Fibroblast of lung (primary cell): ENCODE measurements at regions not wholly inside any gene's neighbourhood (a gene's known extent, or its start where the extent isn't known, plus 50 kb on each side); places are given as distances from the start of the nearest gene placed in this dataset.

ENCODE experiments used
- CTCF ChIP-seq, 2 donors: IDR thresholded peaks in 1 of 2; conservative IDR thresholded peaks in 1 of 2; 1 replicate in 1 of 2; 2 replicates in 1 of 2; pipeline ENCODE4 v1.5.1; 2011 to 2012; ENCODE audit warnings: low read length in 2 of 2, control low read depth in 1 of 2, inconsistent platforms in 1 of 2, low read depth in 1 of 2, mild to moderate bottlenecking in 1 of 2
- EZH2 ChIP-seq: IDR thresholded peaks from 2 replicates; pipeline ENCODE4 v1.5.1; 2012; ENCODE audit warnings: low read length, control low read depth, mild to moderate bottlenecking; ENCODE audit errors: missing control alignments

- no peak for TF ChIP-seq EZH2
- TF ChIP-seq CTCF (conservative IDR thresholded peaks at IDR 0.05 in 1 of 2, IDR thresholded peaks at IDR 0.05 in 1 of 2; ENCODE audit: low read depth in 1 of 2, low read length in 2 of 2) = no peak
Observed at GRCh38 chr14:83085725-83086124, 1552.1 kb upstream of the SEL1L start.
